ENCODE measurements at regions not wholly inside any gene's neighbourhood (a gene's known extent, or its start where the extent isn't known, plus 50 kb on each side); places are given as distances from the start of the nearest gene placed in this dataset.

DNA sequence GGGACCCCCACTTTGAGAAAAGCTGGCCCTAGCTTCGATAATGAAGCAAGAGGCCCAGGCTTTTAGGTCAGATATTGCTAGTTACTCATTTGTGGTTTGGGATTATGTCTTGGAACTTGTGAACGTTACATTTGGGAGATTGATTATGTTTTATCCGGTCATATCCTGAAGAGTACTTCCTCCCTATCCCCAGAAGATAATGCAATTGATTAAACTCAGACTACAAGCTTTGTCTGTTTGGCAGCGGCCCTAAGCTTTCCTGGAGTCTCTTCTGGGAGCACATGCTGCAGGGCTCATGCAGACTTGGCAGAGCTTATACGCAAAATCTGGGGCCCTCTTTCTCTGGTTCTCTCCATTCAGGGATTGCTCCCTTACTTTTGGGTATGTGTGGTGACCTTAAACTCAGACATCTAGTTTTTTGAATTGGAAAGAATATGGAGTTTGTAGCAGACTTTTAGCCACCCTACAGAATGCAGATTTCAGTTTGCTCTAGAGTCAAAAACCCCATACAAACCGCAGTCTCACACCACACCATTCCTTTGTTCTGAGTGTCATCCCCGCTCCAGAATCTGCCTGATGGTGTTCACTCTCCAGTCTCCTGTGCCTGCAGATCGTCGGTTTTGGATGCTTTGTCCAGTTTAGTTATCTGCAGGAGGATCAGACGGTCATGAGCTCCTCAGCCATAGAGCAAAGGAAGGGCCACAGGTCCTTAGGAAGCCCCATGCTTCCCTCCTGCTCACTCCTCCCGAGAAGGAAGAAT is 449.5 kb upstream of the TRPC7 start:
- TF ChIP-seq, protein P1, sequence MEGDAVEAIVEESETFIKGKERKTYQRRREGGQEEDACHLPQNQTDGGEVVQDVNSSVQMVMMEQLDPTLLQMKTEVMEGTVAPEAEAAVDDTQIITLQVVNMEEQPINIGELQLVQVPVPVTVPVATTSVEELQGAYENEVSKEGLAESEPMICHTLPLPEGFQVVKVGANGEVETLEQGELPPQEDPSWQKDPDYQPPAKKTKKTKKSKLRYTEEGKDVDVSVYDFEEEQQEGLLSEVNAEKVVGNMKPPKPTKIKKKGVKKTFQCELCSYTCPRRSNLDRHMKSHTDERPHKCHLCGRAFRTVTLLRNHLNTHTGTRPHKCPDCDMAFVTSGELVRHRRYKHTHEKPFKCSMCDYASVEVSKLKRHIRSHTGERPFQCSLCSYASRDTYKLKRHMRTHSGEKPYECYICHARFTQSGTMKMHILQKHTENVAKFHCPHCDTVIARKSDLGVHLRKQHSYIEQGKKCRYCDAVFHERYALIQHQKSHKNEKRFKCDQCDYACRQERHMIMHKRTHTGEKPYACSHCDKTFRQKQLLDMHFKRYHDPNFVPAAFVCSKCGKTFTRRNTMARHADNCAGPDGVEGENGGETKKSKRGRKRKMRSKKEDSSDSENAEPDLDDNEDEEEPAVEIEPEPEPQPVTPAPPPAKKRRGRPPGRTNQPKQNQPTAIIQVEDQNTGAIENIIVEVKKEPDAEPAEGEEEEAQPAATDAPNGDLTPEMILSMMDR (IDR thresholded peaks at IDR 0.05), result no peak
- TF ChIP-seq POLR2A (IDR thresholded peaks at IDR 0.05), result no peak
